GM23338 (cell line): ENCODE measurements at regions not wholly inside any gene's neighbourhood (a gene's known extent, or its start where the extent isn't known, plus 50 kb on each side); places are given as distances from the start of the nearest gene placed in this dataset.

Experiments used
- ATAC-seq: fragments of 200-7000 bp; cut with Tn5 transposase; 3 replicates; pipeline ENCODE4 v1.9.1; 2020
- DNase-seq: peaks from one replicate; pipeline ENCODE4 v3.0.0-alpha.2; 2015; ENCODE audit warnings: low spot score
- H2AFZ ChIP-seq: fragments of 200-600 bp; sonication (generic); 2 replicates; pipeline ENCODE4 v1.8.0; 2016; ENCODE audit warnings: antibody characterized with exemption, mild to moderate bottlenecking, moderate library complexity
- H3F3A ChIP-seq: fragments of 200-600 bp; sonication (generic); replicated peaks from 2 replicates; pipeline ENCODE4 v1.8.0; 2017; ENCODE audit warnings: antibody characterized with exemption, mixed run types, low read depth
- H3K27ac ChIP-seq: fragments of 200-600 bp; sonication (generic); 2 replicates; pipeline ENCODE4 v1.6.1; 2016; ENCODE audit warnings: low read depth
- H3K27me3 ChIP-seq: fragments of 200-600 bp; sonication (generic); 2 replicates; pipeline ENCODE4 v1.8.0; 2016; ENCODE audit warnings: mild to moderate bottlenecking, mixed run types, moderate library complexity; ENCODE audit not compliant: insufficient read depth
- H3K36me3 ChIP-seq: fragments of 200-600 bp; sonication (generic); 2 replicates; pipeline ENCODE4 v1.8.0; 2016; ENCODE audit warnings: mild to moderate bottlenecking; ENCODE audit not compliant: insufficient read depth
- H3K4me1 ChIP-seq: fragments of 200-600 bp; sonication (generic); 2 replicates; pipeline ENCODE4 v1.8.0; 2016; ENCODE audit warnings: mild to moderate bottlenecking, moderate library complexity; ENCODE audit not compliant: insufficient read depth
- H3K4me2 ChIP-seq: fragments of 200-600 bp; sonication (generic); 2 replicates; pipeline ENCODE4 v1.7.1; 2017; ENCODE audit warnings: mixed run types
- H3K4me3 ChIP-seq: fragments of 200-600 bp; sonication (generic); 2 replicates; pipeline ENCODE4 v1.6.1; 2016; ENCODE audit warnings: mixed run types
- H3K79me2 ChIP-seq: fragments of 200-600 bp; sonication (generic); replicated peaks from 2 replicates; pipeline ENCODE4 v1.8.0; 2017; ENCODE audit warnings: mild to moderate bottlenecking; ENCODE audit not compliant: insufficient read depth
- H3K9me2 ChIP-seq: fragments of 200-600 bp; sonication (generic); 2 replicates; pipeline ENCODE4 v1.8.0; 2017; ENCODE audit not compliant: insufficient read depth
- H4K20me1 ChIP-seq: fragments of 200-600 bp; sonication (generic); replicated peaks from 2 replicates; pipeline ENCODE4 v1.8.0; 2017; ENCODE audit warnings: mild to moderate bottlenecking; ENCODE audit not compliant: insufficient read depth
- H3K27ac Mint-ChIP-seq: 2 replicates; pipeline ENCODE4 v1.8.0; 2020; ENCODE audit warnings: inconsistent platforms, mild to moderate bottlenecking, moderate library complexity, mixed read lengths
- H3K27me3 Mint-ChIP-seq: 3 replicates; pipeline ENCODE4 v1.8.0; 2022; ENCODE audit warnings: low read depth, mild to moderate bottlenecking, moderate library complexity, mixed read lengths, inconsistent platforms; ENCODE audit not compliant: insufficient read depth, poor library complexity
- H3K36me3 Mint-ChIP-seq: 3 replicates; pipeline ENCODE4 v1.8.0; 2021; ENCODE audit warnings: low read depth, mild to moderate bottlenecking, inconsistent platforms, moderate library complexity, mixed read lengths
- H3K4me1 Mint-ChIP-seq: 3 replicates; pipeline ENCODE4 v1.8.0; 2020; ENCODE audit warnings: mild to moderate bottlenecking, inconsistent platforms, mixed read lengths
- H3K4me3 Mint-ChIP-seq: 3 replicates; pipeline ENCODE4 v1.8.0; 2021; ENCODE audit warnings: moderate library complexity, mild to moderate bottlenecking, inconsistent platforms, mixed read lengths
- H3K9me3 Mint-ChIP-seq: 3 replicates; pipeline ENCODE4 v1.8.0; 2020; ENCODE audit warnings: moderate library complexity, mild to moderate bottlenecking, inconsistent platforms, mixed read lengths
- CREB1 ChIP-seq: fragments of 250-450 bp; sonication (Bioruptor Pico); IDR thresholded peaks from 2 replicates; pipeline ENCODE4 v1.5.0; 2020; ENCODE audit warnings: low read depth, mild to moderate bottlenecking, moderate library complexity
- CTCF ChIP-seq, 2 experiments: fragments of 200-600 bp in 1 of 2; sonication (generic) in 1 of 2; conservative IDR thresholded peaks; 2 replicates each; pipeline versions ENCODE4 v1.5.1 to v1.6.1; 2016 to 2017; ENCODE audit warnings: antibody characterized with exemption in 2 of 2, low read depth in 2 of 2, mild to moderate bottlenecking in 2 of 2, moderate library complexity in 1 of 2
- ETS1 ChIP-seq: IDR thresholded peaks from 2 replicates; pipeline ENCODE4 v1.6.1; 2016; ENCODE audit warnings: antibody characterized with exemption
- EZH2 ChIP-seq: fragments of 200-600 bp; sonication (generic); IDR thresholded peaks from one replicate; pipeline ENCODE4 v1.8.0; 2017; ENCODE audit warnings: antibody characterized with exemption, mild to moderate bottlenecking, low read depth; ENCODE audit not compliant: unreplicated experiment
- EZH2phosphoT487 ChIP-seq: fragments of 200-600 bp; sonication (generic); IDR thresholded peaks from one replicate; pipeline ENCODE4 v1.8.1; 2018; ENCODE audit warnings: antibody characterized with exemption; ENCODE audit not compliant: unreplicated experiment
- JUNB ChIP-seq: IDR thresholded peaks from one replicate; pipeline ENCODE4 v1.6.1; 2016; ENCODE audit warnings: antibody characterized with exemption; ENCODE audit not compliant: unreplicated experiment
- NANOG ChIP-seq: IDR thresholded peaks from 2 replicates; pipeline ENCODE4 v1.6.1; 2016; ENCODE audit warnings: antibody characterized with exemption, borderline replicate concordance
- POLR2AphosphoS5 ChIP-seq: IDR thresholded peaks from 2 replicates; pipeline ENCODE4 v1.6.1; 2016; ENCODE audit warnings: antibody characterized with exemption, low read depth
- REST ChIP-seq: IDR thresholded peaks from one replicate; pipeline ENCODE4 v1.6.1; 2018; ENCODE audit warnings: antibody characterized with exemption; ENCODE audit not compliant: unreplicated experiment
- STAT1 ChIP-seq: IDR thresholded peaks from one replicate; pipeline ENCODE4 v1.6.1; 2016; ENCODE audit warnings: antibody characterized with exemption; ENCODE audit not compliant: unreplicated experiment
- ZNF114 ChIP-seq: fragments of 250-450 bp; sonication (Bioruptor Pico); IDR thresholded peaks from 2 replicates; pipeline ENCODE4 v1.5.0; 2020; ENCODE audit warnings: mild to moderate bottlenecking, moderate library complexity
- ZNF331 ChIP-seq: fragments of 250-450 bp; sonication (Bioruptor Pico); IDR thresholded peaks from 2 replicates; pipeline ENCODE4 v1.5.0; 2020; ENCODE audit warnings: low read depth, mild to moderate bottlenecking, moderate library complexity
- ZNF462 ChIP-seq: fragments of 250-450 bp; sonication (Bioruptor Pico); IDR thresholded peaks from 2 replicates; pipeline ENCODE4 v1.5.0; 2020; ENCODE audit warnings: mild to moderate bottlenecking, moderate library complexity

- Histone ChIP-seq H3K4me1 (no peaks in the 10 kb centered on the region), H3K27me3 (no peaks in the 10 kb centered on the region), H3K27ac (no peak overlapping the region), H3K4me3 (no peak overlapping the region), H3K79me2 (no peaks in the 10 kb centered on the region), H3K4me2 (no peak overlapping the region), H3K36me3 (no peaks in the 10 kb centered on the region), H4K20me1 (no peaks in the 10 kb centered on the region), H3K9me2 (peaks cover 9% of the 10 kb centered on the region), H2AFZ (no peak overlapping the region), H3F3A (no peaks in the 10 kb centered on the region)
- H3K4me3 Mint-ChIP-seq = no peak overlapping the region
- DNase-seq (no peak), ATAC-seq (no peak)
- H3K36me3 Mint-ChIP-seq = peaks cover 3% of the 10 kb centered on the region; the same call in 2 of the 3 replicates
- peaks cover 4% of the 10 kb centered on the region for H3K27me3 Mint-ChIP-seq
- H3K9me3 Mint-ChIP-seq = peaks cover 10% of the 10 kb centered on the region; the same call in 2 of the 3 replicates
- H3K4me1 Mint-ChIP-seq = no peaks in the 10 kb centered on the region
- TF ChIP-seq ZNF331 (CRISPR knock-in tag) (no peak), POLR2AphosphoS5 (no peak), ZNF462 (CRISPR knock-in tag) (no peak), EZH2phosphoT487 (no peak), CTCF (conservative IDR thresholded peaks at IDR 0.05; ENCODE audit: low read depth in 2 of 2) (no peak), NANOG (no peak), CREB1 (CRISPR knock-in tag) (no peak), EZH2 (no peak), ETS1 (no peak), REST (no peak), JUNB (no peak), ZNF114 (CRISPR knock-in tag) (no peak), STAT1 (no peak)
- H3K27ac Mint-ChIP-seq = no peak overlapping the region
These were observed 181.3 kb upstream of the GMDS start for GRCh38 chr6:2426561-2427340.
